Smooth muscle cell (in vitro differentiated cells): ENCODE measurements at regions not wholly inside any gene's neighbourhood (a gene's known extent, or its start where the extent isn't known, plus 50 kb on each side); places are given as distances from the start of the nearest gene placed in this dataset.

Experiments
- DNase-seq: peaks from one replicate; lab custom pipeline; 2025; ENCODE audit not compliant: unreplicated experiment; lab: John Stamatoyannopoulos, UW
- H2AFZ ChIP-seq: fragments of 200-600 bp; sonication (generic); 2 replicates; pipeline ENCODE4 v1.6.0; 2016; ENCODE audit warnings: antibody characterized with exemption, low read depth, mild to moderate bottlenecking
- H3F3A ChIP-seq: fragments of 200-600 bp; sonication (generic); 2 replicates; pipeline ENCODE4 v1.6.0; 2017; ENCODE audit warnings: antibody characterized with exemption, low read depth
- H3K27ac ChIP-seq: fragments of 200-600 bp; sonication (generic); 2 replicates; pipeline ENCODE4 v1.5.1; 2016; ENCODE audit warnings: low read depth, mild to moderate bottlenecking
- H3K27me3 ChIP-seq: fragments of 200-600 bp; sonication (generic); 2 replicates; pipeline ENCODE4 v1.6.1; 2016; ENCODE audit warnings: low read depth, mild to moderate bottlenecking
- H3K36me3 ChIP-seq: fragments of 200-600 bp; sonication (generic); 2 replicates; pipeline ENCODE4 v1.5.1; 2016; ENCODE audit warnings: low read depth
- H3K4me1 ChIP-seq: fragments of 200-600 bp; sonication (generic); 2 replicates; pipeline ENCODE4 v1.5.1; 2016; ENCODE audit warnings: low read depth
- H3K4me2 ChIP-seq: fragments of 200-600 bp; sonication (generic); 2 replicates; pipeline ENCODE4 v1.6.0; 2016; ENCODE audit warnings: mild to moderate bottlenecking
- H3K4me3 ChIP-seq: fragments of 200-600 bp; sonication (generic); 2 replicates; pipeline ENCODE4 v1.5.1; 2016; ENCODE audit warnings: mild to moderate bottlenecking
- H3K79me2 ChIP-seq: fragments of 200-600 bp; sonication (generic); 2 replicates; pipeline ENCODE4 v1.6.0; 2016; ENCODE audit warnings: low read depth, mild to moderate bottlenecking
- H3K9ac ChIP-seq: fragments of 200-600 bp; sonication (generic); 2 replicates; pipeline ENCODE4 v1.6.0; 2016; ENCODE audit warnings: low read depth
- H3K9me3 ChIP-seq: fragments of 200-600 bp; sonication (generic); replicated peaks from 2 replicates; pipeline ENCODE4 v1.5.1; 2016; ENCODE audit warnings: low read depth
- H4K20me1 ChIP-seq: fragments of 200-600 bp; sonication (generic); 2 replicates; pipeline ENCODE4 v1.6.0; 2016; ENCODE audit warnings: low read depth
- WGBS: methylation state at CpG from one replicate; pipeline ENCODE4 v1.1.7; 2016; ENCODE audit warnings: low lambda C conversion rate; 5-methylcytosine and 5-hydroxymethylcytosine counted together
- TF ChIP-seq, protein P1 (sequence below): fragments of 200-600 bp; sonication (generic); IDR thresholded peaks from 2 replicates; pipeline ENCODE4 v1.5.1; 2017; ENCODE audit warnings: borderline replicate concordance, mild to moderate bottlenecking, antibody characterized with exemption; ENCODE audit not compliant: insufficient read depth, poor library complexity, severe bottlenecking

DNA sequence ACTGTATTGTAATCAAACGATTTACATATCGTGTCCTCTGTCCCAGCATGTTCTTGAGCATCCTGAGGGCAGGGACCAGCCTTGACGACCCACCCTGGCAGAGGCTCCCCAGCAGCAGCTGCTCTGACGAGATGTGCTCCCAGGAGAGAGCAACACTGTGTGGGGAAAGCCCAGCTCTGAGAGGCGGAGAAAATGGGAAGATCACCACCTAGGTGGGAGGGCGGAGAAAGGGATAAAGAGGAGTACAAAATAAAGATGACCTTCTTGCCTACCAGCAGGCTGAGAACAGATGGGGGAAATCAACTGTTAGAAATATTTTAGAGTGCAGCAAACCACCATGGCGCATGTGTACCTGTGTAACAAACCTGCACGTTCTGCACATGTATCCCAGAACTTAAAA, 71.5 kb upstream of the CAPRIN2 start:
- 89% methylated on average over 8 of the region's 8 CpGs for WGBS
- Histone ChIP-seq H3K27ac (no peak overlapping the region), H3K27me3 (peaks cover 5% of the 10 kb centered on the region)

DNA sequence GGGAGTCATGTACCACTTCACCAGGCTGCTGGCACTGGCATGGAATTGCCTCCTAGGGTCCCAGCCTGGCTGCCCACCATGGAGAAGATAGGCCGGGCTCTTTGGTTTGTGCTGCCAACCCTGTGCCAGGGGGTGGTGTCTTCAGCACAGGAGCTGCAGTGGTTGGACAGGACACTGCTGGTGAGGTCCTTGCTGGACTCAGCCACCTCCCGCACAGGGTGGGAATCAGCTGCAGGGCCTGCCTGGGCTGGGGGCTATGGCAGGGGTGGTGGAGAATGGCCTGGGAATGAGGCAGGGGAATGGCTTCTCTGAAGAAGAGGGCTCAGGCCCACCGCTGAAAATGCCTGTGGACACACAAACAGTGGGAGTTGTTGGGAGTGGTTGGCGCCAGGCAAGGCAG, 70.6 kb upstream of the CAPRIN2 start:
- Histone ChIP-seq H3K4me1 (peaks cover 15% of the 10 kb centered on the region), H4K20me1 (no peaks in the 10 kb centered on the region), H3K9me3 (no peaks in the 10 kb centered on the region), H3K4me2 (no peak overlapping the region), H3K4me3 (no peak overlapping the region), H3F3A (no peaks in the 10 kb centered on the region), H3K36me3 (no peaks in the 10 kb centered on the region), H3K79me2 (no peaks in the 10 kb centered on the region), H2AFZ (no peak overlapping the region), H3K9ac (no peak overlapping the region), H3K27ac (no peak overlapping the region), H3K27me3 (peaks cover 5% of the 10 kb centered on the region)
- DNase-seq: no peak
- WGBS: 73% methylated on average over 4 of the region's 4 CpGs
- TF ChIP-seq, protein P1, sequence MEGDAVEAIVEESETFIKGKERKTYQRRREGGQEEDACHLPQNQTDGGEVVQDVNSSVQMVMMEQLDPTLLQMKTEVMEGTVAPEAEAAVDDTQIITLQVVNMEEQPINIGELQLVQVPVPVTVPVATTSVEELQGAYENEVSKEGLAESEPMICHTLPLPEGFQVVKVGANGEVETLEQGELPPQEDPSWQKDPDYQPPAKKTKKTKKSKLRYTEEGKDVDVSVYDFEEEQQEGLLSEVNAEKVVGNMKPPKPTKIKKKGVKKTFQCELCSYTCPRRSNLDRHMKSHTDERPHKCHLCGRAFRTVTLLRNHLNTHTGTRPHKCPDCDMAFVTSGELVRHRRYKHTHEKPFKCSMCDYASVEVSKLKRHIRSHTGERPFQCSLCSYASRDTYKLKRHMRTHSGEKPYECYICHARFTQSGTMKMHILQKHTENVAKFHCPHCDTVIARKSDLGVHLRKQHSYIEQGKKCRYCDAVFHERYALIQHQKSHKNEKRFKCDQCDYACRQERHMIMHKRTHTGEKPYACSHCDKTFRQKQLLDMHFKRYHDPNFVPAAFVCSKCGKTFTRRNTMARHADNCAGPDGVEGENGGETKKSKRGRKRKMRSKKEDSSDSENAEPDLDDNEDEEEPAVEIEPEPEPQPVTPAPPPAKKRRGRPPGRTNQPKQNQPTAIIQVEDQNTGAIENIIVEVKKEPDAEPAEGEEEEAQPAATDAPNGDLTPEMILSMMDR: no peak

More for the DNA sequence above, 71.5 kb upstream of the CAPRIN2 start:
- H3K36me3 ChIP-seq: no peaks in the 10 kb centered on the region
- no peak overlapping the region for H3K9ac ChIP-seq
- no peaks in the 10 kb centered on the region for H3K79me2 ChIP-seq
- no peaks in the 10 kb centered on the region for H4K20me1 ChIP-seq
- H3K4me3 ChIP-seq: no peak overlapping the region
- H3K9me3 ChIP-seq: no peaks in the 10 kb centered on the region
- DNase-seq: no peak
- no peak overlapping the region for H2AFZ ChIP-seq
- peaks cover 10% of the 10 kb centered on the region for H3K4me1 ChIP-seq
- TF ChIP-seq, protein P1: no peak
- H3K4me2 ChIP-seq: no peak overlapping the region
- no peaks in the 10 kb centered on the region for H3F3A ChIP-seq

DNA sequence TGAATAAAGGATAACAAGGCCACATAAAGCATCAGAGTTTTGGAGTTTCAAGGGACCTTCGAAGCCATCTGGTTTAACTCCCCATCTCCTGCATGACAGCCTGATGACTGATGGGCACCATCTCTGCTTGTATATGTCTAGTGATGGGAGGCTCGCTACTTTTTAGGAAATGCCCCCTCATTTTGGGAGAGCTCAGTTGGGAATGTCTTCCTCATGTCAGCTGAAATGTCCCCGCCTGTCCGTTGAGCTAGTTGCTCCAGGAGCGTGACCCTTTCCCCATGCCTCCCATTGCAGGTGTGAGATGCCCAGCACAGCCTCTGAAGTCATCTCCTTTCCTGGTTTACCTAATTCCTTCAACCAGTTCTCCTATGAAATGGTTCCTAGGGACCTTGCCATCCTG, 69.6 kb upstream of the CAPRIN2 start:
- no peak overlapping the region for H3K4me3 ChIP-seq
- no peaks in the 10 kb centered on the region for H3K79me2 ChIP-seq
- H3F3A ChIP-seq: no peaks in the 10 kb centered on the region
- no peaks in the 10 kb centered on the region for H3K36me3 ChIP-seq
- peaks cover 15% of the 10 kb centered on the region for H3K4me1 ChIP-seq
- WGBS: 92% methylated on average over 5 of the region's 5 CpGs
- H3K27ac ChIP-seq: no peak overlapping the region
- TF ChIP-seq, protein P1: no peak
- H3K9me3 ChIP-seq: no peaks in the 10 kb centered on the region
- no peak overlapping the region for H3K9ac ChIP-seq
- no peaks in the 10 kb centered on the region for H4K20me1 ChIP-seq
- H3K4me2 ChIP-seq: no peak overlapping the region
- no peak overlapping the region for H2AFZ ChIP-seq
- peaks cover 5% of the 10 kb centered on the region for H3K27me3 ChIP-seq
- DNase-seq: no peak

DNA sequence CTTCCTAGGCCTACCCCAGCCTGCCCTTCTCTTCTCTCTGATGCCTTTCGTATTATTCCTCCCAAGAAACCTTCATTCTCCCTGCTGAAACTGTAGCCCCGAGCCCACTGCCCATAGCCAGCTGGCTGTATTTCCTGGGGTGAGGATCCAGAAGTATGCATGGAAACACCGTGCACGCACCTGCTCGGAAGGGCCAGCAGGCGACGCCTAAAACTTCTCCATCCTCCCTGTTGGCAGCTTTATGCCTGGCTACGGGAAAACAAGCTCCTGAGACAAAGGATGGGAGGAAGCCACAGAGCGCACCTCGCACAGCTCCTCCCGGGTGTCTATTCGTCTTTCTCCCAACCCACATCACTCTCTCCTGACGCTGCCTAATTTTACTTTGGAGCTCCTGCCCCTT, 69.0 kb upstream of the CAPRIN2 start:
- Histone ChIP-seq H3K9me3 (no peaks in the 10 kb centered on the region), H3F3A (no peaks in the 10 kb centered on the region), H3K79me2 (no peaks in the 10 kb centered on the region), H4K20me1 (no peaks in the 10 kb centered on the region), H3K9ac (no peak overlapping the region), H2AFZ (no peak overlapping the region), H3K4me2 (no peak overlapping the region), H3K36me3 (no peaks in the 10 kb centered on the region), H3K27ac (no peak overlapping the region), H3K4me1 (peaks cover 15% of the 10 kb centered on the region), H3K27me3 (peaks cover 5% of the 10 kb centered on the region), H3K4me3 (no peak overlapping the region)
- WGBS: 86% methylated on average over 13 of the region's 13 CpGs
- no peak for DNase-seq
- TF ChIP-seq, protein P1: no peak
